Spleen (tissue), 7 donors: ENCODE measurements at regions not wholly inside any gene's neighbourhood (a gene's known extent, or its start where the extent isn't known, plus 50 kb on each side); places are given as distances from the start of the nearest gene placed in this dataset.

Experiments used
- POLR2A ChIP-seq, 3 donors: fragments of 450-650 bp; IDR thresholded peaks; one replicate each; pipeline ENCODE4 v1.5.1; 2017; ENCODE audit warnings: antibody characterized with exemption in 3 of 3, mild to moderate bottlenecking in 1 of 3
- POLR2AphosphoS5 ChIP-seq, 3 donors: sonication (generic); formaldehyde crosslinking; IDR thresholded peaks; one replicate each; pipeline ENCODE4 v1.5.1; 2017; ENCODE audit warnings: antibody characterized with exemption in 3 of 3
- TF ChIP-seq, protein P1 (sequence below), 11 experiments: fragments of 200-600 bp in 7 of 11; fragments of 450-650 bp in 4 of 11; sonication (generic) in 4 of 11; IDR thresholded peaks in 8 of 11; conservative IDR thresholded peaks in 3 of 11; 1 replicate in 7 of 11; 2 replicates in 4 of 11; pipeline versions ENCODE4 v1.4.0 to v1.8.0; 2016 to 2021; ENCODE audit warnings: antibody characterized with exemption in 11 of 11, inconsistent platforms in 4 of 11, mild to moderate bottlenecking in 1 of 11
- donor health status: DM: no; HTN: no; CAD: no; lungs with moderate emphysema.
- donor health status: DM: no; HTN: no; CAD: no.
- donor health status: DM: no; HTN: no; CAD: no.

GRCh38 chr21:22754746-22755145, 1756.5 kb downstream of the NCAM2 start:
- TF ChIP-seq, protein P1, sequence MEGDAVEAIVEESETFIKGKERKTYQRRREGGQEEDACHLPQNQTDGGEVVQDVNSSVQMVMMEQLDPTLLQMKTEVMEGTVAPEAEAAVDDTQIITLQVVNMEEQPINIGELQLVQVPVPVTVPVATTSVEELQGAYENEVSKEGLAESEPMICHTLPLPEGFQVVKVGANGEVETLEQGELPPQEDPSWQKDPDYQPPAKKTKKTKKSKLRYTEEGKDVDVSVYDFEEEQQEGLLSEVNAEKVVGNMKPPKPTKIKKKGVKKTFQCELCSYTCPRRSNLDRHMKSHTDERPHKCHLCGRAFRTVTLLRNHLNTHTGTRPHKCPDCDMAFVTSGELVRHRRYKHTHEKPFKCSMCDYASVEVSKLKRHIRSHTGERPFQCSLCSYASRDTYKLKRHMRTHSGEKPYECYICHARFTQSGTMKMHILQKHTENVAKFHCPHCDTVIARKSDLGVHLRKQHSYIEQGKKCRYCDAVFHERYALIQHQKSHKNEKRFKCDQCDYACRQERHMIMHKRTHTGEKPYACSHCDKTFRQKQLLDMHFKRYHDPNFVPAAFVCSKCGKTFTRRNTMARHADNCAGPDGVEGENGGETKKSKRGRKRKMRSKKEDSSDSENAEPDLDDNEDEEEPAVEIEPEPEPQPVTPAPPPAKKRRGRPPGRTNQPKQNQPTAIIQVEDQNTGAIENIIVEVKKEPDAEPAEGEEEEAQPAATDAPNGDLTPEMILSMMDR (IDR thresholded peaks at IDR 0.05 in 8 of 11, conservative IDR thresholded peaks at IDR 0.05 in 3 of 11) = no peak
- no peak for TF ChIP-seq POLR2AphosphoS5 (IDR thresholded peaks at IDR 0.05)
- no peak for TF ChIP-seq POLR2A (IDR thresholded peaks at IDR 0.05)
